ENCODE measurements at regions not wholly inside any gene's neighbourhood (a gene's known extent, or its start where the extent isn't known, plus 50 kb on each side); places are given as distances from the start of the nearest gene placed in this dataset.
"Not testable (repeated sequence)": the region's sequence is repeated elsewhere in the genome, so short reads cannot be mapped to it uniquely, and the experiment has no call there.

DNA sequence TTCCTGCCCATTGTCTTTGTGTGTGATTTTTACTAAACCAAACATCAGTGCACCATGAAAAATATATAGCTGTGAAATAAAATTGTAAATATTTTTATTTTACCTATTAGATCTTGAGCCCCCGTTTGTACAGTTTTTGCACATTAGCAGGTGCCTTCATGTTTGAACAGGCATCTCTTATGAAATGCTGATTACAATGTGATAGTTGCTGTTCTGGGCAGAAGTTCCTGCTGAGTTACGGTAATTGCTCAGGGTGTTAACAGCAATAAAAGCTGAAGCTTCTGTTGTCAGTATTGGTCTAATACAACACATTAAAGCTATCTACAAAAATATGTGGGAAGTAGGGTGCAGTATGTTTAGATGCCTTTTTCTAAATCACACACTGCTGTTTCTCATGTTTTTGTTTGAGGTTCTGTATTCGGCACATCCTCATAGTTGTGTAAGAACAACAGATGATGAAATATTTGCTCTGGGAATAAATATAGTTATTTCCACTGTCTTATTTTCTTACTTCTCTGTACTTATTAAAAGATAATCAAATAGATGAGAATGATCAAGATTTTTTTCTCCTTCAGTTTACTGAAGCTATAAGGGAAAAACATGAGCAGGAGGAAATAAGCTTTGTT lies 173.8 kb upstream of the GOLGA6L22 start:
- not testable (repeated sequence) for H3K36me3 ChIP-seq (ENCODE audit: control insufficient read depth, insufficient read depth, low read length); H3K27ac ChIP-seq (ENCODE audit: low read depth, low read length); H3K27me3 ChIP-seq (ENCODE audit: control insufficient read depth, insufficient read depth, low read length); H3K4me1 ChIP-seq (ENCODE audit: control insufficient read depth, insufficient read depth, low read length); H3K9me3 ChIP-seq (ENCODE audit: control insufficient read depth, insufficient read depth, low read depth, low read length); H3K4me3 ChIP-seq (ENCODE audit: low read depth, low read length); H3K9ac ChIP-seq (ENCODE audit: low read length)

GRCh38 chr15:22291054-22291453 lies 167.6 kb upstream of the GOLGA6L22 start:
- not testable (repeated sequence) for H3K9ac ChIP-seq (ENCODE audit: low read length); H3K36me3 ChIP-seq (ENCODE audit: control insufficient read depth, insufficient read depth, low read length); H3K4me1 ChIP-seq (ENCODE audit: control insufficient read depth, insufficient read depth, low read length); H3K27ac ChIP-seq (ENCODE audit: low read depth, low read length); H3K27me3 ChIP-seq (ENCODE audit: control insufficient read depth, insufficient read depth, low read length); H3K4me3 ChIP-seq (ENCODE audit: low read depth, low read length); H3K9me3 ChIP-seq (ENCODE audit: control insufficient read depth, insufficient read depth, low read depth, low read length)

DNA sequence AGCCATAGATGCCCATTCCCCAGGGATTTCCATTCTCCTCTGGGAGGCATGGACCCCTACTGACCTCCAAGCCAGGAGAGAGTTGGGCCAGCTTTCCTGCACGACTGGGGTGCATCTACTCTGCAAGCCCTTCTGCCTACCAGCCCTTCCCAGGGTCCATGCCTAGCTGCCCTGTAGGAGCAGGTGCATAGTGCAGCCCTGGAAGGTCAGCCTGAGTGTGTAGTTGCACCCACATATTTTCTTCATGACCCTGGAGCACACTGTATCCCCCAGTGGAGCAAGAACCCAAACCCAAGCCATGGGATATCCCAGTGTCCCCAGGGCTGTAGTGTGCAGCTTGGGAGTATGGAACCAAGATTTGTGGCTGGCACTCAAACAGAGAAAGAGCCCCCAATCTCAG lies 155.6 kb upstream of the GOLGA6L22 start:
- not testable (repeated sequence) for H3K4me1 ChIP-seq (ENCODE audit: control insufficient read depth, insufficient read depth, low read length); H3K4me3 ChIP-seq (ENCODE audit: low read depth, low read length); H3K9ac ChIP-seq (ENCODE audit: low read length); H3K27ac ChIP-seq (ENCODE audit: low read depth, low read length); H3K9me3 ChIP-seq (ENCODE audit: control insufficient read depth, insufficient read depth, low read depth, low read length); H3K36me3 ChIP-seq (ENCODE audit: control insufficient read depth, insufficient read depth, low read length); H3K27me3 ChIP-seq (ENCODE audit: control insufficient read depth, insufficient read depth, low read length)
